ENCODE measurements at regions not wholly inside any gene's neighbourhood (a gene's known extent, or its start where the extent isn't known, plus 50 kb on each side); places are given as distances from the start of the nearest gene placed in this dataset.

DNA sequence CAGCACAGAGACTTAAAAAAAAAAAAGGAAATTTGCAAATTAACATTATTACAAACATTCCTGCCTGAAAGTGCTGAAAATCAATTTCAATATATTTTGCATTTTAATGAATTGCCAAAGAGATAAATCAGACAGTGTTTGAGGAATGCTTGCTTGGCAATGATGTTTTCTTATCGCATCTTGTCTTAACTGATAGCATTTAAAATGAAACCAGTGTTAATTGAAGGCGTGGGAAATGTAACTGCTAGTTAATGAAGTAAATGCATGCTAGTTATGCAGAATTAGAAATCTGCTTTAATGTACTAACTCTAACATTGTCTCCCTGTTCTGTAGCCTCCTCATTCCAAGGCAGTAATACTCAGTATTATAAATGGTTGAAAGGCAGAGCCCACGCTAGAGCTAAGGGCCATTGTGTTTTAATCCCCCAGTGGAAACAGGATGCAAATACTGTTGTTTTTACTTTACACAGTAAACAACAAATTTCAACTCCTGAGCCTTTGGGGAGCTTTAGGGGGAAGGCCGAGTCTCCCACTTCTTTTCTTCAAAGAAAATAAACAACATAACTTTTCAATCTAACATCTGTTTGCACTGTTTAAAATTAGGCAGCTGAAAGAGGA lies 586.9 kb downstream of the TLE4 start:
- POLR2A ChIA-PET, result interaction anchor here (1.0 kb wide), 1 partner anchor 24 kb away, joined by 4 read pairs; no protein-coding TSS in a partner anchor
- CTCF ChIA-PET, result no interaction called here
- intact Hi-C loops (cut with micrococcal nuclease), result loop anchor here (5.0 to 10.0 kb wide), 5 partner anchors 76 to 1904 kb away; partner anchors contain the start of gene TLE4
- Mint-ChIP-seq H3K27me3 (no peaks in the 10 kb centered on the region), H3K27ac (peak overlapping the region; percentile 62), H3K9me3 (peaks cover 5% of the 10 kb centered on the region), H3K36me3 (ENCODE audit: low read depth) (no peaks in the 10 kb centered on the region), H3K4me3 (no peak overlapping the region), H3K4me1 (peaks cover 55% of the 10 kb centered on the region)
- no peak for DNase-seq
- ATAC-seq (ENCODE audit: low read depth), result no peak
- no peak for TF ChIP-seq CTCF (IDR thresholded peaks at IDR 0.05)

DNA sequence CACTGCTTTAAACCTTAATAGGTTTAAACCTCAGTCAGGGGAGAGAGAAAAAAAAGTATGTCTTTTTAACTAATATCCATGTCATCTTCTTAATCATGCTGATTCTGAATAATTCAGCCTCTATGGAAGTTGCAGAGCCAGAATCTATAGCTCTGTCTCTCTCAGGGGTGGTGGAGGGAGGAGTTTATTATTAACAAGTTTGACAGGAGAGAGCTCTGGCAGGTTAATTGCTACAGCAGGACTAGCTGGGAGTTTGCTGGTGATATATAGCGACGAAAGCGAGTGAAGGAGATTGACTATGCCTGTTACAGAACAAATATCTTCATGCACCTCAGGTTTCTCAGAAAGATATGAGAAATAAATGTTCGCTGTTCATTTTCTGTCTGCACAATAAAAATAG lies 586.4 kb downstream of the TLE4 start:
- ChIA-PET CTCF (no interaction called here), POLR2A (interaction anchor here (1.0 to 1.4 kb wide), 2 partner anchors 24 to 586 kb away, joined by 4 to 12 read pairs; partner anchors contain the start of gene TLE4)
- H3K4me3 Mint-ChIP-seq, result no peak overlapping the region
- intact Hi-C loops (cut with micrococcal nuclease), result loop anchor here (5.0 to 10.0 kb wide), 5 partner anchors 76 to 1903 kb away; partner anchors contain the start of gene TLE4
- H3K27me3 Mint-ChIP-seq, result no peaks in the 10 kb centered on the region
- peaks cover 5% of the 10 kb centered on the region for H3K9me3 Mint-ChIP-seq
- no peak for TF ChIP-seq CTCF (IDR thresholded peaks at IDR 0.05)
- H3K27ac Mint-ChIP-seq, result peak overlapping the region; percentile 62
- H3K4me1 Mint-ChIP-seq, result peaks cover 51% of the 10 kb centered on the region
- H3K36me3 Mint-ChIP-seq (ENCODE audit: low read depth), result no peaks in the 10 kb centered on the region
- ATAC-seq (ENCODE audit: low read depth) (no peak), DNase-seq (no peak)

DNA sequence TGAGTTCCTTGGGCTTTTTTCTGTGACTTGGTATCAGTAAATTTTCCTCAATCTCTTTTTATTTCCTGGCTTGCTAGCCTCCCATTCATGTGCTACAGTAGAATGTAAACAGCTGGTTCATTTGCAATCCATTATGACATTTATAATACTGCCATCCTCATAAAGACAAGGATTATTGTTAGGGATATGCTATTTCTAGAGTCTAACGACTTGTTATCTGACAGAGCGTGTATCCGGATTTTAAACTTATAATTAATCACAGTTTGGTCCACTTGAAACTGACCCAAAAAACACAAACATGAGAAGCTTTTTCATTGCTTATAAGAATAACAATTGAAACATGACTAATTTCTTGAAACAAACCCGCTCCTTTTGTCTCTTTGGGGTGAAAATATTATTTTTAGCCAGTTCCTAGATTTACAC lies 585.8 kb downstream of the TLE4 start:
- POLR2A ChIA-PET, result interaction anchor here (1.4 kb wide), 1 partner anchor 586 kb away, joined by 12 read pairs; the partner anchor contains the start of gene TLE4
- Mint-ChIP-seq H3K36me3 (ENCODE audit: low read depth) (no peaks in the 10 kb centered on the region), H3K27ac (peak overlapping the region; percentile 73), H3K4me1 (peaks cover 51% of the 10 kb centered on the region), H3K9me3 (peaks cover 5% of the 10 kb centered on the region), H3K27me3 (no peaks in the 10 kb centered on the region), H3K4me3 (no peak overlapping the region)
- DNase-seq (no peak), ATAC-seq (ENCODE audit: low read depth) (no peak)
- TF ChIP-seq CTCF (IDR thresholded peaks at IDR 0.05), result no peak
- intact Hi-C loops (cut with micrococcal nuclease), result loop anchor here (5.0 to 10.0 kb wide), 5 partner anchors 75 to 1903 kb away; partner anchors contain the start of gene TLE4
- CTCF ChIA-PET, result interaction anchor here (0.9 kb wide), 1 partner anchor 17 kb away, joined by 3 read pairs; no protein-coding TSS in a partner anchor

DNA sequence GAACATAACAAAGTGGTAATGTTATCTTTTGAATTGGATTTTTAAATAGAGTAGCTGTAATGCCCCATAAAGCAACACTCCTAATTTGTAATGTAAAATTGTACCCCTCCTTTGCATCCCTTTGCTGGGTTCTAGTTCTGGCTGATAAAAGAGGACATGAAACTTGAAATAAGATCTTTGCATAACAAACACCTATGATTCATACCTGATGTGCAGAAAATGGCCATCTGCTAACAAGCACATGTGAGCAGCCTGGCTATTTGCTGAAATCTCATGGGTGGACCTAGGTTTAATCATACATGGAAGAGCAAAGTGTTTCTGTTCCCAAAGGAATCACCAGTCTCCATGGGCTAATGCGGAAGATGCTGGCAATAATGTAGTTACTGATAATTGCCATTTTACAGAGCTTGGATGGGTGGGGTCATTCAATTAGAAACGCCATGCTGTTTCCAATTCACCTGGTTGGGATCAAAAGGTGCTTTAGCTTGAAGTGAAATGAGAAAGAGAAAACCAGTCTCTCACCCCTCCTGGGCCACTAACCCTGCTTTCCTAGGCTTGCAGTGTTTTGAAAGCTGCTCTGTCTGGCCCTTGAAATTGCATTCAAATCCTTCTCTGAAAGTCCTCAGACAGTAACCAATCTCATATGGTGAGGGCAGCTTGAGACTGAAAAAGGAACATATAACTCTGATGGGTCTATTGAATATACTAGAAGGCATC lies 585.1 kb downstream of the TLE4 start:
- ChIA-PET CTCF (interaction anchor here (0.9 to 1.0 kb wide), 2 partner anchors 18 to 20 kb away, joined by 3 read pairs; no protein-coding TSS in a partner anchor), POLR2A (interaction anchor here (1.2 to 1.4 kb wide), 2 partner anchors 22 to 585 kb away, joined by 3 to 12 read pairs; partner anchors contain the start of gene TLE4)
- intact Hi-C loops (cut with micrococcal nuclease), result loop anchor here (1.0 to 10.0 kb wide), 7 partner anchors 11 to 1902 kb away; partner anchors contain the start of gene TLE4

More for the DNA sequence above, 585.1 kb downstream of the TLE4 start:
- ATAC-seq (ENCODE audit: low read depth) (peak; percentile 88), DNase-seq (no peak)
- Mint-ChIP-seq H3K27ac (peak overlapping the region; percentile 73), H3K27me3 (no peaks in the 10 kb centered on the region), H3K4me1 (peaks cover 51% of the 10 kb centered on the region), H3K9me3 (peaks cover 5% of the 10 kb centered on the region), H3K36me3 (ENCODE audit: low read depth) (no peaks in the 10 kb centered on the region), H3K4me3 (no peak overlapping the region)
- TF ChIP-seq CTCF (IDR thresholded peaks at IDR 0.05), result no peak

All from activated B cell treated with CpG ODN at 0.5 μM for 24 hours (primary cell).